Activated T-cell treated with anti-CD3 and anti-CD28 coated beads for 24 hours (primary cell): ENCODE measurements at regions not wholly inside any gene's neighbourhood (a gene's known extent, or its start where the extent isn't known, plus 50 kb on each side); places are given as distances from the start of the nearest gene placed in this dataset.

ENCODE experiments used
- DNase-seq: peaks from one replicate; pipeline ENCODE4 v3.0.0-alpha.2; 2020; ENCODE audit warnings: low read depth

DNA sequence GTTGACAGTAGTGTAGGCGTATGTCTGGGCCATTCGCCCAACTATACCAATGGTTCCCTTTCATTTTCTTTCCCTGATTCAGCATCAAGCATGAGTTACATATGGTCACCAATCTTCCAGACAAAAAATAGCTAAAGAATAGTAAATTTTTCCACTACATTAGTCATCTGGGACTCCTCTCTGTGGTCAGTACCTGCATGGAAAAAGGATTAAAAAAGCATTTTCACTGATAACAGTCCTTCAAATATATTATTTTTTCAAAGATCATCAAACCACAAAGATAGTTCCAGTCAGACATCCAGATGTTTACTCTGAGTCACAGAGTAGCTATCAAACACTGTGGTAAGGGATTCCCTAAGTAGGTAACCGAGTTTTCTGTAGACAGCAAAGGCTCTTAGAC, 302.6 kb upstream of the SEMA3D start:
- no peak for DNase-seq

GRCh38 chr7:85488406-85488805, 301.6 kb upstream of the SEMA3D start:
- DNase-seq = no peak

DNA sequence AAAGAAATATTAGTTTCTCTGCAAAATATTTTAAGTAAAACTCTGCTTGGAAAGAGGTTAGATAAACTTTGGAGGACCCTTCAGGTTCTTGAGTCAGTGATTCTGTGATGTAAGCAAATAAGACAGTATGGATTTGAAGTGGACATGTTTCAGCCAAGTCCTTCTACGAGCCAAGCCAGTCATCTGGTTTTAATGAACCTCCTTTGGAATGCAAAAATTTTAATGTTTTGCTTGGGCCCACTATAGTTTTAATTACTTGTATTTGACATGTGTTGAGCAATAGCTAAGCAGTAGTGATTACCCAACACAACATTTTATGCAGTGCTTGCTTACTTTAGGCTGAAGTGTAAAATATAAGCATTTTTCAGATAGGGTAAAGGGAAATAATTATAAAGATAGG, 296.3 kb upstream of the SEMA3D start:
- no peak for DNase-seq

DNA sequence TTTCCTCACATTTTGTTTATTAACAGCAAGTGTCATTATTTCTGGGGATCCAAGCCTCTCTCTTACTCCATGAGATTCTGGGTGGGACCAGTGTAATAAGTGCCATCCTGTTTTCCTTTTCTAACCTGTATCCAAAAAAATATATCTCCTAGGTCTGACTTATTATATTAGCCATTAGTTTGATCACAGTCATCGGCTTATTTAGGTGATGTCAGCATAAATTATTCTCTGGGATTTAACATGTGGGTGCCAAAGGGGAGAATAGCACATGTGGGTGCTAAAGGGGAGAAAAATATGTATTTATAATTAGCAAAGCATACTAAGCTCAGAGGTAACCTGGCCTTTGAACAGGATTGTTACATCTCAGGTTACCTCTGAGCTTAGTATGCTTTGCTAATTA, 293.8 kb upstream of the SEMA3D start:
- DNase-seq = no peak

- DNase-seq = no peak
Observed at GRCh38 chr7:85479918-85480643, 293.2 kb upstream of the SEMA3D start.

- no peak for DNase-seq
Observed at GRCh38 chr7:85478530-85478929, 291.7 kb upstream of the SEMA3D start.

DNA sequence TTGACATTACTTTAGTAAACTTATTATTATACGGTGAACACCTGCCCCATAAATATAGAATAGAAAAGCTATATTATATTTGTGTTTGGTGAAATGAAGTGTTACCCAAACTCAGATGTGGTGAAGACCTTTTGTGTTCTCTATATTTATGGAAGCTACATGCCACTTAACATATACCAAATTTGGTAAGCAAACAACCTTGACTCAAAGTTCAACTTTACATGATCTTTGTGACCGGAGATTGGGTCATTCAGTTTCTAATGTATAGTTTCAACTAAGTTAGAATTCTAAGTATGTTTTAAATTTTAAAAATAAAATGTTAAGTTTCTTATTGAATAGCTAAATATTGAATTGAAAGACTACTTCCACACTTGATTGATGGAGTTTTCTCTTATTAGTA, 288.6 kb upstream of the SEMA3D start:
- DNase-seq = no peak

DNA sequence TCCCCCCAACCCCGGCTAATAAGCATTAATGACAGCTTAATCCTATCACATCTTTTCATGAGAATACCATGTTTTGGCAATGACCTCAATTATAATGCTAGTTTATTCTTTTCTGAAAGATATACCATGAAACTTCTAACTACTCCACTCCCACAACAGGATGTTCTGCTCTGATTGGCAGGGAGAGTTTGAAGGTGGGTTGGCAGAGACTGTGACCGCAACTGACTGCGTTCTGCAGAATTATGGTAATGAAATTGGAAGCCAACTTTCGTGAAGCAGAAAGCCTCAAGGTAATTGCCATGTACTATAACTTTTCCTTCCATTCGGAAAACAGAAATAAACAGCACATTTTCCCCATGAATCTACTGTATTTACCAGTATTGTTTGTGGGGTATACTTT, 288.2 kb upstream of the SEMA3D start:
- DNase-seq = no peak

GRCh38 chr7:85474234-85474633, 287.4 kb upstream of the SEMA3D start:
- DNase-seq = no peak

DNA sequence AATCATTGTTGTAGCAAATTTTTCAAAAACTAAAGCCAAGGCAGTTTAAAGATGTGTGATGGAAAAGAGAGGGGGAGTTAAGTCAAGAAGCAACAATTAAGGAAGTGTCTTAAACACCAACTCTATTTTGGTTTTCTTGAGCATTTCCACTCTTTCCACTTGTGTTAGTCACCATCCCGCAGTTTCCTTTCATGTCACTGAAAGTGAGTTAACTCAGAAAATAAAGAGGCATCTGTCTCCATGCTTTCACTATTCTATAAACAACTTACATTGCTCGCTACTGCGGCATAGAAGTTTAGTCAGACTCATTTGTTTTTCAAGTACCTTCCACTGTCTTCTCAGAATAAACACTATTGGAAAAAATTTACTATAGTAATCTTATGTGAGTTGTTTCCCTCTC, 284.9 kb upstream of the SEMA3D start:
- no peak for DNase-seq

DNA sequence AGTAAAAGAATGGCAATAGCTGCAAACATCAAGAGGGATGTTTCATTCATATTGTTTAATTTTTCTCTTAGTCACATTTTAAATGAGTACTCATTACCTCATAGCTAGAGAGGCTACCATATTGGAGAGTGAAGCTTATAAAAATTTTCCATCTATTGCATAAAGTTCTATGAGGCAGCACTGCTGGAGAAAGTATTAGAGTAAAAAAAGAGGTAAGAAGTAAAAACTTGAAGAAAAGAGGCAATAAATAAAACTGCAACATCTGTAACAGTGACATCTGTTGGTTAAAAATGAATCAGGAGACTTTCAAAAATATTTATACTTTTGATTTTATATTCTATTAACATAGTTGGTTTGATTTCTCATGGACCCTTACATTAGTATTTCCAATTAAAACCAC, 284.5 kb upstream of the SEMA3D start:
- DNase-seq = no peak

GRCh38 chr7:85469446-85470010, 282.7 kb upstream of the SEMA3D start:
- DNase-seq = no peak

GRCh38 chr7:85464042-85464651, 277.3 kb upstream of the SEMA3D start:
- no peak for DNase-seq

DNA sequence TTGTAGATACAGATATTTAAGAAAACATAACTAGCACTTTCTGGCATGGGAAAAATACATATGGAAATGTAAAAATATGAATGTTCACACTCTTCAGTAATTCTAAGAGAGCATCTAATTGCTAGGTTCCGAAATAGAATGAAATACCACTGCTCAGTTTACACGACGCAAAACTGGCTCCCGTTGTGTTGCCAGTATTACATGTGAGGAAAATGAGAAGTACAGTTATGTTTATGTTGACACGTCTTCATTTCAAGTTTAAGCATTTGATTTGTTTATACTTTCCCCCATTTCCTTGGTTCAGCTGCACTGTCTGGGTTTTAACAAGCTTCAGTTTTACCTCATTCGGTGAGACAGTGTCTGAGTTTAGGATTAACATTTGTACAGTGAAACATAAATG, 275.8 kb upstream of the SEMA3D start:
- no peak for DNase-seq

- DNase-seq = no peak
Observed at GRCh38 chr7:85457911-85458310, 271.1 kb upstream of the SEMA3D start.

DNA sequence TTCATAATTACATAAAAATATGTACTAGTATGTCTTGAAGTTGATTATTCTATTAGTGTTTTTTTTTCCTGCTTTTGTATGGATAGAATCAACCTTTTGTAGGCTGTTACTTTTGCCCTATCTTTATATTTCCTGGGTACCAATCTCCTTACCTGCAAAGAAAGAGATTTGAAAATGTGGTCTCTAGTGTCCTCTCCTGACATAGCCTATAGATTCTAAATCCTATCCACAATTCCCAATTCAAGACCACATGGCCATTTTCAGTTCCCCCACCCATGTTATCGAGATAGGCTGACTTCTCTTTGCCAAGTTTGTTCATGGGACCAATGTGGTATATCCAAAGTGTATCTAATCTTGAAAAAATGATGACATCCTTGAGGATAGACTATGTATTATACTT, 269.4 kb upstream of the SEMA3D start:
- no peak for DNase-seq

GRCh38 chr7:85454904-85455303, 268.0 kb upstream of the SEMA3D start:
- no peak for DNase-seq

DNA sequence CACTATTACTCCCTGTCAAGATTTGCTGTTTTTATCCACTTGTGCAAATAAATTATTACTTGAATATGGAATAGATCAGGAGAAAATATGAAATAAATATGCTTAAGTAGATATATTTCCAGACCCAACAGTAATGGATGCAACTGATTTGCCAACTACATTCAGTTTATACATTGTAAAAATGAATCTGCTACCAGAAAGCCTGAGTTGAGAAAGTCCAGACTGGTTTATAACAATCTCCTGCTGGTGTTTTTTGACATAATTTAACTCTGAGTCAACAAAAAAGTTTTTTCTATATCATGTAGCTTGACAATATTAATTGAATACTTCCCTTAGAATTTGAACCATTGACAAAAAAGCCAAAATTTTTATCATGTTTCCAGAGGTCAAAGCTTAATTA, 265.8 kb upstream of the SEMA3D start:
- DNase-seq = no peak

DNA sequence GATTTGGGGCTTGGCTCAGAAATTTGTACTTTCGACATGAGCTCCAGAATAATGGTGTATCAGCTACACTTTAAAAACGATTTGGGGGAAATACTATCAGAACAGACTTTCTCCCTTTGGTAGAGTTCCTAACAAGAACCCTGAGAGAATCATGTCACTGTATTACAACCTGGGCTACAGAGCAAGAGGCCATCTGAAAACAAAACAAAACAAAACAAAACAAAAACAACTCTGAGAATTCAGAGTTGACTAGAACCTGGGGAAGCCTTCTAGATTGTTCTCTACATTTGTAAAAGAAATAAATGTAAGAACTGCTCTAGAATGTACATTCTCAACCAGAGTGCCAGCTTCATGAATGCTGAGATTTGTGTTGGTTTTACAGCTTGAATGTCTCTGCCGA, 262.6 kb upstream of the SEMA3D start:
- DNase-seq = no peak

- no peak for DNase-seq
Observed at GRCh38 chr7:85447004-85447403, 260.1 kb upstream of the SEMA3D start.

GRCh38 chr7:85426487-85426960, 239.7 kb upstream of the SEMA3D start:
- no peak for DNase-seq

GRCh38 chr7:85424298-85424697, 237.4 kb upstream of the SEMA3D start:
- no peak for DNase-seq

GRCh38 chr7:85423209-85423895, 236.5 kb upstream of the SEMA3D start:
- DNase-seq = no peak
